ENCODE measurements at regions not wholly inside any gene's neighbourhood (a gene's known extent, or its start where the extent isn't known, plus 50 kb on each side); places are given as distances from the start of the nearest gene placed in this dataset.

GRCh38 chr6:141539617-141540016 lies 593.1 kb upstream of the GJE1 start:
- BruUV-seq (replicated peaks), result no TSS peak
- DNase-seq, result no peak
- H3K4me3 ChIP-seq, result no peak overlapping the region
- H3K4me2 ChIP-seq, result no peak overlapping the region
- H4K20me1 ChIP-seq (ENCODE audit: insufficient read depth), result no peaks in the 10 kb centered on the region
- no peaks in the 10 kb centered on the region for H3K36me3 ChIP-seq (ENCODE audit: low read depth)
- peaks cover 8% of the 10 kb centered on the region; the same call in 1 of the 2 replicates for H3K9me2 ChIP-seq (ENCODE audit: insufficient read depth)
- H3K4me1 ChIP-seq (replicated peaks; ENCODE audit: insufficient read depth), result peaks cover 13% of the 10 kb centered on the region; the same call in 1 of the 2 replicates
- TF ChIP-seq CTCF (conservative IDR thresholded peaks at IDR 0.05), result no peak
- TF ChIP-seq EZH2 (IDR thresholded peaks at IDR 0.05; ENCODE audit: low read depth), result no peak
- ChIA-PET CTCF (no interaction called here), POLR2A (ENCODE audit: unreplicated experiment) (no interaction called here)
- H3K9me3 ChIP-seq (ENCODE audit: insufficient read depth, low read depth), result peaks cover 25% of the 10 kb centered on the region; the same call in 1 of the 2 replicates
- H3K27ac ChIP-seq, result no peak overlapping the region
- H3F3A ChIP-seq (ENCODE audit: insufficient read depth, low read depth), result no peaks in the 10 kb centered on the region
- no peak overlapping the region for H2AFZ ChIP-seq
- intact Hi-C loops (cut with micrococcal nuclease; ENCODE audit: unreplicated experiment), result no loop called here
- no peaks in the 10 kb centered on the region for H3K79me2 ChIP-seq (ENCODE audit: low read depth)
- no peaks in the 10 kb centered on the region for H3K27me3 ChIP-seq (ENCODE audit: insufficient read depth, low read depth)

GRCh38 chr6:141532211-141532610 lies 600.5 kb upstream of the GJE1 start:
- no peak for DNase-seq
- Histone ChIP-seq H3K4me3 (no peak overlapping the region), H4K20me1 (ENCODE audit: insufficient read depth) (no peaks in the 10 kb centered on the region), H3F3A (ENCODE audit: insufficient read depth, low read depth) (no peaks in the 10 kb centered on the region), H3K9me3 (ENCODE audit: insufficient read depth, low read depth) (peaks cover 4% of the 10 kb centered on the region; the same call in 1 of the 2 replicates), H3K27ac (no peak overlapping the region), H3K27me3 (ENCODE audit: insufficient read depth, low read depth) (no peaks in the 10 kb centered on the region), H3K36me3 (ENCODE audit: low read depth) (no peaks in the 10 kb centered on the region), H3K4me2 (no peak overlapping the region), H3K9me2 (ENCODE audit: insufficient read depth) (peaks cover 8% of the 10 kb centered on the region; the same call in 1 of the 2 replicates), H2AFZ (no peak overlapping the region), H3K4me1 (replicated peaks; ENCODE audit: insufficient read depth) (no peaks in the 10 kb centered on the region), H3K79me2 (ENCODE audit: low read depth) (no peaks in the 10 kb centered on the region)
- CTCF ChIA-PET, result interaction anchor here (0.6 kb wide), 1 partner anchor 986 kb away, joined by 4 read pairs; no protein-coding TSS in a partner anchor
- POLR2A ChIA-PET (ENCODE audit: unreplicated experiment), result no interaction called here
- no TSS peak for BruUV-seq (replicated peaks)
- no peak for TF ChIP-seq EZH2 (IDR thresholded peaks at IDR 0.05; ENCODE audit: low read depth)
- TF ChIP-seq CTCF (conservative IDR thresholded peaks at IDR 0.05), result no peak
- intact Hi-C loops (cut with micrococcal nuclease; ENCODE audit: unreplicated experiment), result no loop called here

- Histone ChIP-seq H3K27ac (no peak overlapping the region), H4K20me1 (ENCODE audit: insufficient read depth) (no peaks in the 10 kb centered on the region), H3K4me3 (no peak overlapping the region), H3K4me1 (replicated peaks; ENCODE audit: insufficient read depth) (no peaks in the 10 kb centered on the region), H3K9me3 (ENCODE audit: insufficient read depth, low read depth) (no peaks in the 10 kb centered on the region; the same call in 1 of the 2 replicates), H3K79me2 (ENCODE audit: low read depth) (no peaks in the 10 kb centered on the region), H2AFZ (no peak overlapping the region), H3K4me2 (no peak overlapping the region), H3K27me3 (ENCODE audit: insufficient read depth, low read depth) (no peaks in the 10 kb centered on the region), H3K36me3 (ENCODE audit: low read depth) (no peaks in the 10 kb centered on the region), H3K9me2 (ENCODE audit: insufficient read depth) (no peaks in the 10 kb centered on the region), H3F3A (ENCODE audit: insufficient read depth, low read depth) (no peaks in the 10 kb centered on the region)
- intact Hi-C loops (cut with micrococcal nuclease; ENCODE audit: unreplicated experiment), result no loop called here
- DNase-seq, result no peak
- no TSS peak for BruUV-seq (replicated peaks)
- TF ChIP-seq EZH2 (IDR thresholded peaks at IDR 0.05; ENCODE audit: low read depth), result no peak
- no peak for TF ChIP-seq CTCF (conservative IDR thresholded peaks at IDR 0.05)
- ChIA-PET CTCF (no interaction called here), POLR2A (ENCODE audit: unreplicated experiment) (no interaction called here)
Measured at GRCh38 chr6:141531040-141531439, 601.7 kb upstream of the GJE1 start.

Measured in PC-9 (cell line).